H1 (cell line): ENCODE measurements at regions not wholly inside any gene's neighbourhood (a gene's known extent, or its start where the extent isn't known, plus 50 kb on each side); places are given as distances from the start of the nearest gene placed in this dataset.

Source experiments
- E2F6 ChIP-seq: IDR thresholded peaks from 2 replicates; pipeline ENCODE4 v1.6.1; 2012; ENCODE audit warnings: inconsistent platforms
- NANOG ChIP-seq: IDR thresholded peaks from 2 replicates; pipeline ENCODE4 v1.6.1; 2011; ENCODE audit warnings: low read length, low read depth, mild to moderate bottlenecking, inconsistent platforms; ENCODE audit not compliant: insufficient read depth, poor library complexity, severe bottlenecking
- RXRA ChIP-seq: IDR thresholded peaks from 2 replicates; pipeline ENCODE4 v1.6.1; 2011; ENCODE audit warnings: low read depth, mild to moderate bottlenecking, low read length, moderate library complexity; ENCODE audit not compliant: insufficient read depth

GRCh38 chr3:16050641-16051467 lies 123.6 kb upstream of the GALNT15 start (continued):
- TF ChIP-seq NANOG (no peak), RXRA (no peak), E2F6 (no peak)
